ENCODE measurements at regions not wholly inside any gene's neighbourhood (a gene's known extent, or its start where the extent isn't known, plus 50 kb on each side); places are given as distances from the start of the nearest gene placed in this dataset.
"Not testable (repeated sequence)": the region's sequence is repeated elsewhere in the genome, so short reads cannot be mapped to it uniquely, and the experiment has no call there.

GRCh38 chr3:156050918-156051317 lies 69.5 kb upstream of the KCNAB1 start:
- no peak for DNase-seq

GRCh38 chr3:156051651-156052050 lies 68.7 kb upstream of the KCNAB1 start:
- no peak for DNase-seq

GRCh38 chr3:156052115-156052514 lies 68.3 kb upstream of the KCNAB1 start:
- no peak for DNase-seq

GRCh38 chr3:156059950-156060501 lies 60.4 kb upstream of the KCNAB1 start:
- no peak for DNase-seq

- DNase-seq = not testable (repeated sequence)
These were observed 52.2 kb upstream of the KCNAB1 start for GRCh38 chr3:156068151-156068550.

GRCh38 chr3:156070028-156070427 lies 50.4 kb upstream of the KCNAB1 start:
- DNase-seq = no peak
